ENCODE measurements at regions not wholly inside any gene's neighbourhood (a gene's known extent, or its start where the extent isn't known, plus 50 kb on each side); places are given as distances from the start of the nearest gene placed in this dataset.
"Not testable (repeated sequence)": the region's sequence is repeated elsewhere in the genome, so short reads cannot be mapped to it uniquely, and the experiment has no call there.

GRCh38 chr13:23050126-23050525, 130.7 kb upstream of the SGCG start:
- Histone ChIP-seq H3K27me3 (ENCODE audit: control insufficient read depth in 2 of 2, insufficient read depth in 1 of 2, low read length in 1 of 2) (no peaks in the 10 kb centered on the region), H3K27ac (ENCODE audit: low read depth in 1 of 2, low read length in 1 of 2) (no peak overlapping the region), H3K9me3 (ENCODE audit: control insufficient read depth in 2 of 2, insufficient read depth in 1 of 2, low read length in 1 of 2) (no peaks in the 10 kb centered on the region), H3K4me3 (ENCODE audit: low read length in 2 of 2) (no peak overlapping the region), H3K36me3 (ENCODE audit: control insufficient read depth in 2 of 2, insufficient read depth in 2 of 2, low read length in 1 of 2) (no peaks in the 10 kb centered on the region), H3K4me1 (ENCODE audit: control insufficient read depth in 2 of 2, insufficient read depth in 2 of 2, low read length in 2 of 2) (no peaks in the 10 kb centered on the region)
- WGBS, result 97% methylated on average over 3 of the region's 3 CpGs
- no peak for DNase-seq (ENCODE audit: low read depth in 6 of 9, low spot score in 9 of 9)

DNA sequence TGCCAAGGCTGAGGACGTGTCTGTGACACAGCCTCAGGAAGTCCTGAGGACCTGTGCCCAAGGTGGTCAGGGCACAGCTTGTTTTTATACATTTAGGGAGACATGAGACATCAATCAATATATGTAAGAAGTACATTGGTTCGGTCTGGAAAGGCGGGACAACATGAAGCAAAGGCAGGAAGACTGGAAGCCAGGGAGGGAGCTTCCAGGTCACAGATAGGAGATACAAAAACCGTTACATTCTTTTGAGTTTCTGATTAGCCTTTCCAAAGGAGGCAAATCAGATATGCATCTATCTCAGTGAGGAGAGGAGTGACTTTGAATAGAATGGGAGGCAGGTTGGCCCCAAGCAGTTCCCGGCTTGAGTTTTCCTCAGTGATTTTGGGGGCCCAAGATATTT, 127.1 kb upstream of the SGCG start:
- H3K27me3 ChIP-seq (ENCODE audit: control insufficient read depth in 2 of 2, insufficient read depth in 1 of 2, low read length in 1 of 2); H3K36me3 ChIP-seq (ENCODE audit: control insufficient read depth in 2 of 2, insufficient read depth in 2 of 2, low read length in 1 of 2); H3K4me3 ChIP-seq (ENCODE audit: low read length in 2 of 2); H3K4me1 ChIP-seq (ENCODE audit: control insufficient read depth in 2 of 2, insufficient read depth in 2 of 2, low read length in 2 of 2); DNase-seq (ENCODE audit: low read depth in 6 of 9, low spot score in 9 of 9); H3K9me3 ChIP-seq (ENCODE audit: control insufficient read depth in 2 of 2, insufficient read depth in 1 of 2, low read length in 1 of 2); H3K27ac ChIP-seq (ENCODE audit: low read depth in 1 of 2, low read length in 1 of 2): not testable (repeated sequence)
- WGBS, result 87% methylated on average over 5 of the region's 5 CpGs

GRCh38 chr13:23059173-23059572, 121.6 kb upstream of the SGCG start:
- H3K9me3 ChIP-seq (ENCODE audit: control insufficient read depth in 2 of 2, insufficient read depth in 1 of 2, low read length in 1 of 2), result peaks cover 0 to 4% of the 10 kb centered on the region in 2 donors
- no peaks in the 10 kb centered on the region for H3K4me1 ChIP-seq (ENCODE audit: control insufficient read depth in 2 of 2, insufficient read depth in 2 of 2, low read length in 2 of 2)
- DNase-seq (ENCODE audit: low read depth in 6 of 9, low spot score in 9 of 9), result peak in 3 of 9 donors; percentile 13 to 25 (median 24)
- H3K4me3 ChIP-seq (ENCODE audit: low read length in 2 of 2), result no peak overlapping the region
- H3K27me3 ChIP-seq (ENCODE audit: control insufficient read depth in 2 of 2, insufficient read depth in 1 of 2, low read length in 1 of 2), result no peaks in the 10 kb centered on the region
- no peaks in the 10 kb centered on the region for H3K36me3 ChIP-seq (ENCODE audit: control insufficient read depth in 2 of 2, insufficient read depth in 2 of 2, low read length in 1 of 2)
- no peak overlapping the region for H3K27ac ChIP-seq (ENCODE audit: low read depth in 1 of 2, low read length in 1 of 2)

DNA sequence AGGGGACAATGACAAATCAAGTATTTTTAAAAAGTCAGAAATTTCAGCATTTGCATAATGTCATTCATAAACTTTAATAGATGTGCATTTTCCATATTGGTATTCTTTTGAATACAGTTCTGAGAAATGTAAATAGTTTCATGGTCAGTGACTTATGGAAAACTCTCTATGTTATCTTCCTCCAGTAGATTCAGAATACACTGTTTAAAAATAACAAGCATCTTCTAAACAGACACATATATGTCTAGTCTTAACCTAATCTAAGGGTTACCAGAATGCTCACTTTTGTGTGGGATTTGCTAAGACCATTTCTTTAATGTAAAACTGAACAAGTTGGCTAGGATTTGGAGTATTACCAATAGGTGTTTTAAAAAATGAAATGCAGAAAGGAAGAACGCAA, 119.8 kb upstream of the SGCG start:
- Histone ChIP-seq H3K4me1 (ENCODE audit: control insufficient read depth in 2 of 2, insufficient read depth in 2 of 2, low read length in 2 of 2) (no peaks in the 10 kb centered on the region), H3K4me3 (ENCODE audit: low read length in 2 of 2) (no peak overlapping the region), H3K9me3 (ENCODE audit: control insufficient read depth in 2 of 2, insufficient read depth in 1 of 2, low read length in 1 of 2) (no peaks in the 10 kb centered on the region), H3K36me3 (ENCODE audit: control insufficient read depth in 2 of 2, insufficient read depth in 2 of 2, low read length in 1 of 2) (no peaks in the 10 kb centered on the region), H3K27me3 (ENCODE audit: control insufficient read depth in 2 of 2, insufficient read depth in 1 of 2, low read length in 1 of 2) (no peaks in the 10 kb centered on the region), H3K27ac (ENCODE audit: low read depth in 1 of 2, low read length in 1 of 2) (no peak overlapping the region)
- peak in 3 of 9 donors; percentile 4 to 23 (median 18) for DNase-seq (ENCODE audit: low read depth in 6 of 9, low spot score in 9 of 9)
- 95% methylated on average over 1 of the region's 1 CpG for WGBS

DNA sequence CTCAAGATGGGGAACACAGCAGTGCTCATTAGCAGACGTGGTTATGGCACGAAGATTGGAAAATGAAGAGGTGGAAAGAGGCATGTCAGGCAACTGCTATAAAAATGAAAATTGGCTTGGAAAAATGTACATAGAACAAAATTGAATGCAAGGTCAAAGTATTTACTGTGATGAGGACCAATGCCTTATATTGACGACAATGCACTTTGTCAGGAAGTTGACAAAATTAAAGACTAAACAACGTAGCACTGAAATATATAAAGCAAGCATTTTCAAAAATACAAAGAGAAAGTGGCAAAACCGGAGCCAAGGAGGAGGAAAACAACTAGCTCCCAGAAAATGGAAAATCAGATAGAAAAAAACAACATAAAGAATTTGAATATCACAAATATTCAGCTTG, 113.7 kb upstream of the SGCG start:
- no peaks in the 10 kb centered on the region for H3K9me3 ChIP-seq (ENCODE audit: control insufficient read depth in 2 of 2, insufficient read depth in 1 of 2, low read length in 1 of 2)

GRCh38 chr13:23069566-23069965, 111.2 kb upstream of the SGCG start:
- H3K9me3 ChIP-seq (ENCODE audit: control insufficient read depth in 2 of 2, insufficient read depth in 1 of 2, low read length in 1 of 2), result no peaks in the 10 kb centered on the region
- H3K36me3 ChIP-seq (ENCODE audit: control insufficient read depth in 2 of 2, insufficient read depth in 2 of 2, low read length in 1 of 2), result no peaks in the 10 kb centered on the region
- H3K27ac ChIP-seq (ENCODE audit: low read depth in 1 of 2, low read length in 1 of 2), result no peak overlapping the region
- H3K27me3 ChIP-seq (ENCODE audit: control insufficient read depth in 2 of 2, insufficient read depth in 1 of 2, low read length in 1 of 2), result no peaks in the 10 kb centered on the region
- WGBS, result 81% methylated on average over 1 of the region's 1 CpG
- no peaks in the 10 kb centered on the region for H3K4me1 ChIP-seq (ENCODE audit: control insufficient read depth in 2 of 2, insufficient read depth in 2 of 2, low read length in 2 of 2)
- DNase-seq (ENCODE audit: low read depth in 6 of 9, low spot score in 9 of 9), result no peak
- no peak overlapping the region for H3K4me3 ChIP-seq (ENCODE audit: low read length in 2 of 2)

More for the DNA sequence above, 113.7 kb upstream of the SGCG start:
- WGBS, result 95% methylated on average over 5 of the region's 5 CpGs
- no peak overlapping the region for H3K4me3 ChIP-seq (ENCODE audit: low read length in 2 of 2)
- DNase-seq (ENCODE audit: low read depth in 6 of 9, low spot score in 9 of 9), result no peak
- no peak overlapping the region for H3K27ac ChIP-seq (ENCODE audit: low read depth in 1 of 2, low read length in 1 of 2)
- H3K27me3 ChIP-seq (ENCODE audit: control insufficient read depth in 2 of 2, insufficient read depth in 1 of 2, low read length in 1 of 2), result no peaks in the 10 kb centered on the region
- H3K36me3 ChIP-seq (ENCODE audit: control insufficient read depth in 2 of 2, insufficient read depth in 2 of 2, low read length in 1 of 2), result no peaks in the 10 kb centered on the region
- H3K4me1 ChIP-seq (ENCODE audit: control insufficient read depth in 2 of 2, insufficient read depth in 2 of 2, low read length in 2 of 2), result no peaks in the 10 kb centered on the region

- H3K9me3 ChIP-seq (ENCODE audit: control insufficient read depth in 2 of 2, insufficient read depth in 1 of 2, low read length in 1 of 2), result no peaks in the 10 kb centered on the region
- no peak overlapping the region for H3K4me3 ChIP-seq (ENCODE audit: low read length in 2 of 2)
- no peaks in the 10 kb centered on the region for H3K4me1 ChIP-seq (ENCODE audit: control insufficient read depth in 2 of 2, insufficient read depth in 2 of 2, low read length in 2 of 2)
- no peak overlapping the region for H3K27ac ChIP-seq (ENCODE audit: low read depth in 1 of 2, low read length in 1 of 2)
- peak in 1 of 9 donors; percentile 6 for DNase-seq (ENCODE audit: low read depth in 6 of 9, low spot score in 9 of 9)
- 82% methylated on average over 5 of the region's 5 CpGs for WGBS
- H3K27me3 ChIP-seq (ENCODE audit: control insufficient read depth in 2 of 2, insufficient read depth in 1 of 2, low read length in 1 of 2), result no peaks in the 10 kb centered on the region
- H3K36me3 ChIP-seq (ENCODE audit: control insufficient read depth in 2 of 2, insufficient read depth in 2 of 2, low read length in 1 of 2), result no peaks in the 10 kb centered on the region
Measured at GRCh38 chr13:23074075-23074828, 106.5 kb upstream of the SGCG start.

DNA sequence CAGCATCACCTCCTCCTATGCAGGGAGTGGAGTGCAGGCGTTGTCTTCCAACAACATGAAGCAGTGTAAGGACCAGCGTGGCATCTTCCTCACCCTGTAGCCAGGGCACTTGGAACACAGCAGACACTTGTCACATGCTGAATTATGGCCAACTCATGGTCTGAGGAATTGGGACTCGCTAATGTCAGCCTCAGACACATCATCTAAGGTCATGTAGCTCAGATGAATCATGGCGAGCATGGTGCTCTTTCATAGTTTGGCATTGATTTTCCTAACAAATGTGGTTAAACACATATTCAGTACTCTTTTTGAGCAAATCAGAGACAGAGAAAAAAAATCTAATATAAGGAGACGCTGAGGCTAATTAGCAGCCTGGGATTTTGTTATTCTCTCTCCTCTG, 99.6 kb upstream of the SGCG start:
- DNase-seq (ENCODE audit: low read depth in 6 of 9, low spot score in 9 of 9), result no peak
- WGBS, result 94% methylated on average over 5 of the region's 5 CpGs
- H3K27ac ChIP-seq (ENCODE audit: low read depth in 1 of 2, low read length in 1 of 2), result no peak overlapping the region
- H3K4me3 ChIP-seq (ENCODE audit: low read length in 2 of 2), result no peak overlapping the region
- no peaks in the 10 kb centered on the region for H3K36me3 ChIP-seq (ENCODE audit: control insufficient read depth in 2 of 2, insufficient read depth in 2 of 2, low read length in 1 of 2)
- no peaks in the 10 kb centered on the region for H3K4me1 ChIP-seq (ENCODE audit: control insufficient read depth in 2 of 2, insufficient read depth in 2 of 2, low read length in 2 of 2)
- H3K9me3 ChIP-seq (ENCODE audit: control insufficient read depth in 2 of 2, insufficient read depth in 1 of 2, low read length in 1 of 2), result no peaks in the 10 kb centered on the region
- H3K27me3 ChIP-seq (ENCODE audit: control insufficient read depth in 2 of 2, insufficient read depth in 1 of 2, low read length in 1 of 2), result no peaks in the 10 kb centered on the region

DNA sequence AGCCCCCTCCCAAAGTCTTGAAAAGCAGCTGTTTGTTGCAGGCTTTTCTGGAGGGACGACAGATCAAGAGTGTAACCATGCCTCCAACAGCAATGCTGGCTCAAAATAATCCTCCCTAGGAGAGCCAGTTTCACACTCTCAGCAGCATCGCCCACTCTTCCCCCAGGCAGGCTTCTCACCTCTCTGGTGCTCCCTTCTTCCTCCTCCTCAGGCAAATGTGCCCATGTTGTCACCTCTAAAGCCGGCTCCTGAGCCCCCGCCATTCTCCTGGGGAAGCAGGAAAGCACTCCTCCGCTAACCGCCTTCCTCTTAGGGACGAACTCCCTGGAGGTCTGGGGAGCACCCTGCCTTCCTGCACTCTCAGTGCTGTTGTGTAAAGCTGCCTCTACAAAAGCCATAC, 98.9 kb upstream of the SGCG start:
- no peaks in the 10 kb centered on the region for H3K9me3 ChIP-seq (ENCODE audit: control insufficient read depth in 2 of 2, insufficient read depth in 1 of 2, low read length in 1 of 2)
- 71% methylated on average over 7 of the region's 7 CpGs for WGBS

More for the DNA sequence above, 98.9 kb upstream of the SGCG start:
- H3K36me3 ChIP-seq (ENCODE audit: control insufficient read depth in 2 of 2, insufficient read depth in 2 of 2, low read length in 1 of 2), result no peaks in the 10 kb centered on the region
- no peaks in the 10 kb centered on the region for H3K4me1 ChIP-seq (ENCODE audit: control insufficient read depth in 2 of 2, insufficient read depth in 2 of 2, low read length in 2 of 2)
- no peak for DNase-seq (ENCODE audit: low read depth in 6 of 9, low spot score in 9 of 9)
- no peak overlapping the region for H3K4me3 ChIP-seq (ENCODE audit: low read length in 2 of 2)
- no peak overlapping the region for H3K27ac ChIP-seq (ENCODE audit: low read depth in 1 of 2, low read length in 1 of 2)
- H3K27me3 ChIP-seq (ENCODE audit: control insufficient read depth in 2 of 2, insufficient read depth in 1 of 2, low read length in 1 of 2), result no peaks in the 10 kb centered on the region
